Lung microvascular endothelial cell (primary cell): ENCODE measurements at regions not wholly inside any gene's neighbourhood (a gene's known extent, or its start where the extent isn't known, plus 50 kb on each side); places are given as distances from the start of the nearest gene placed in this dataset.
A peak's percentile ranks its signal among the peaks of the same experiment; 100 is the strongest.

Experiments
- DNase-seq, 2 donors: peaks; one replicate each; pipeline versions ENCODE4 v3.0.0 to v3.0.0-alpha.2; 2010; ENCODE audit warnings: low read depth in 2 of 2

GRCh38 chr18:70523035-70523791, 234.4 kb downstream of the SOCS6 start:
- DNase-seq, result no peak

- no peak for DNase-seq
These were observed 233.4 kb downstream of the SOCS6 start for GRCh38 chr18:70522183-70522680.

- no peak for DNase-seq
These were observed 232.0 kb downstream of the SOCS6 start for GRCh38 chr18:70520867-70521266.

- no peak for DNase-seq
These were observed 224.8 kb downstream of the SOCS6 start for GRCh38 chr18:70513502-70514171.

- DNase-seq, result no peak
These were observed 219.1 kb downstream of the SOCS6 start for GRCh38 chr18:70507970-70508369.

- DNase-seq, result no peak
These were observed 217.7 kb downstream of the SOCS6 start for GRCh38 chr18:70506511-70506910.

GRCh38 chr18:70503060-70503459, 214.2 kb downstream of the SOCS6 start:
- no peak for DNase-seq

GRCh38 chr18:70501358-70501757, 212.5 kb downstream of the SOCS6 start:
- no peak for DNase-seq

GRCh38 chr18:70500748-70501147, 211.9 kb downstream of the SOCS6 start:
- DNase-seq, result no peak

- no peak for DNase-seq
These were observed 210.4 kb downstream of the SOCS6 start for GRCh38 chr18:70499218-70499691.

GRCh38 chr18:70496353-70497294, 207.8 kb downstream of the SOCS6 start:
- no peak for DNase-seq

- no peak for DNase-seq
These were observed 205.7 kb downstream of the SOCS6 start for GRCh38 chr18:70494524-70494923.

- no peak for DNase-seq
These were observed 204.6 kb downstream of the SOCS6 start for GRCh38 chr18:70493461-70493860.

- peak; percentile 53 to 57 for DNase-seq
These were observed 203.0 kb downstream of the SOCS6 start for GRCh38 chr18:70491734-70492348.

- peak; percentile 60 to 66 for DNase-seq
These were observed 201.4 kb downstream of the SOCS6 start for GRCh38 chr18:70489986-70490933.

GRCh38 chr18:70489571-70489970, 200.7 kb downstream of the SOCS6 start:
- no peak for DNase-seq

- no peak for DNase-seq
These were observed 181.1 kb downstream of the SOCS6 start for GRCh38 chr18:70469916-70470315.

GRCh38 chr18:70468861-70469547, 180.2 kb downstream of the SOCS6 start:
- no peak for DNase-seq

- peak; percentile 59 to 76 for DNase-seq
These were observed 175.7 kb downstream of the SOCS6 start for GRCh38 chr18:70464343-70465114.
